NCI-H2196 (cell line): ENCODE measurements at regions not wholly inside any gene's neighbourhood (a gene's known extent, or its start where the extent isn't known, plus 50 kb on each side); places are given as distances from the start of the nearest gene placed in this dataset.

Experiments used
- DNase-seq: peaks from one replicate; lab custom pipeline; 2025; ENCODE audit not compliant: unreplicated experiment; lab: John Stamatoyannopoulos, UW

DNA sequence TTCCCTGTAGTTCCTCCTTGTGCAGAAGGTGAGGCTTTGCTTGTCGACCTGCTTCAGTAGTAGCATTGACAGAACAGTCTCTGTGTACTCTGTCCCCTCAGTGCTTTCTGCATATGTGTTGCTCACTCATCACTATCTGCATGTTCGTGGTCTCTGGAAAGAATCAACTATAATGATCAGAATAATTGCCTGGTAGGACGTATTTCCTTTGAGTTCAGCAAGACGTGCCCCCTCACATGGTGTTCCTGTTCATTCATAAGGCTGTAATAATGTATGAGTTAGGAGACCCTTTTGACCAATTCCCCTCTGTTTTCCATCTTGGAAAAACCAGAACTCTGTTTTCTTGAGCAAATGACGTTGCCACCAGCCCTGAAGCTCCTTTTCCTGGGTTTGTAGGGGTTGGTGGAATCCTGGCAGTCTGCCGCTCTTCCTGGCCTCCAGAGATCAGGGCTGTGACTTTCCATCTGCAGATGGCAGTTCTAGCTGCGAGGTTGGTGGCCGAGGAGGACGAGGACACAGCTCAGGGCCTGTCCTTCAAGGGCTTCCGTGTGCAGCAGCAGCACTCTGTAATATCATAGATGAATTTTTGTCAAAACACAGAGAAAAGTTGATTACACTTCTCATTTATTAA lies 61.9 kb downstream of the EXOSC2 start:
- DNase-seq = no peak

- no peak for DNase-seq
Observed at GRCh38 chr9:130756037-130756436, 62.5 kb downstream of the EXOSC2 start.

DNA sequence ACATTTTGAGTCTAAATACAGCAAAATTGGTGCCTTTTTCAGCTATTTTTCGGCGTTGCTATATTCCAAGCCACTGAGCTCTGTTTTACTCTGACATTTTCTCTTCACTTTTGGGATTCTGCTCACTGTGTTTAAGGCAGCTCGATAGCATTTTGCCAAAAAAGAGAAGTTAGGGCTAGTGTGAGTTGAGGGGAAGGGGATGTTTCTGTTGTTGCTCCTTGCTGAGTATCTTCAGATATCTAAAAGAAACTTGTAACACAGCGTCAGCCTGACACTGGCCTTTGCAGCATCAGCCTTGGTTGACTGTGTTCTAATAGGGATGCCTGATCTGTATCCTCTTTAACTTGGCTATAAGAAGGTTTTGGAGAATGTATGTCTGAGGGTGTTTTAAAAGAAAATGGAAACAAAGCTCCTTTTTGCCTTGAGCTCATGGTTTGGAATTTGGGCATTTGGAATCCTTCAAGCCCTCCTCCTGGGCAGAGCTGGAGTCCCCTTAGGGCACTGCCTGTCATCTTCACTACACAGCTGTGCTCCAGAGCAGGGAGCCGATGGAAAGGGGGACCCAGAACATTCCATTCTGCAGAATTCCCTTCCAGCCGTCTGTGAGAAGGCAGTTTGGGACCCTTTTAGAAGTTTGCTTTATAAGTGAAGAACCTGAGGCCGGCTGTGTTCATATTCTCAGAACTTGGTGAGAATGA lies 63.0 kb downstream of the EXOSC2 start:
- DNase-seq = no peak

- no peak for DNase-seq
Observed at GRCh38 chr9:130759738-130760137, 66.2 kb downstream of the EXOSC2 start.

- no peak for DNase-seq
Observed at GRCh38 chr9:130763331-130764171, 70.0 kb downstream of the EXOSC2 start.

- DNase-seq = no peak
Observed at GRCh38 chr9:130765137-130766020, 69.7 kb upstream of the ABL1 start.

DNA sequence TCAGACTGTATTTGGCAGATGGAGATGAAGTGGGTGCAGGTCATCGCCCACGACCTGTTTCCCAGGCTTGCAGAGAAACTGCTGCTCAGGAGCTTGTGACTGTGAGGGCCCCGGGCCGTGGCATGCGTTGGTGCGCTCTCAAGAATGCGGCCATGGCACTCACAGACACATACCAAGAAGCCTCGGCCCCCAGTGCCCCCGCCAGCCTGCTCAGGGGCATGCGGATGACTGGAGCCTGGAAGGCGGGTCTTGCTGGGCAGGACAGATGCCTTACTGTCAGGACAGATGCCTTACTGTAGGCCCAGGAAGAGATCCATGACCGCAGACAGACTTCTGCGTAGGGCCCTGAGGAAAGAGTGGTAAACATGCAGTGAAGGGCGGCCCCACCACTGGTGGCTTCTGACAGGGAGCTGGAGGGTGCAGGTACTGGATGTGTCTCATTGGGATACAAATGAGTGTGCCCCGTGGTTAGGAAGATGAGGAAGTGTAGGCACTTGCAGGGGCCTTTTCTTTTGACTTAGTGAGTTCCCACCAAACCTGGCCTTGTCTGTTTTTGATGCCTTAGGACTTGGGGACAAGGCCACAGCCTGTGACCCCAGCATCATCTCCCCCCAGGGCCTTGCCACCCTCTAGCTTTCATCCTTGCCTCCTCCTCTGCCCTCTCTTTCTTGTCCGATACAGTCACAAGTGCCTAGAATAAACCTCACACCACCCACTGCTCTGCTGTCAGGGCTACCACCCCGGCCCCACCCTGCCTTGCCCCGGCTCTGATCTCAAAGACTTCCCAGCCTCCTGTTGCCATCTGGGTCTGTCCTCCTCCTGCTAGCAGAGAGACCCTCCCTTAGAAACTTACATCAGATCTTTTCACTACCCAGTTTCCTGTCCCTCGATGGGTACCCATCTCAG lies 68.8 kb upstream of the ABL1 start:
- no peak for DNase-seq

- DNase-seq = no peak
Observed at GRCh38 chr9:130766927-130767307, 68.1 kb upstream of the ABL1 start.

DNA sequence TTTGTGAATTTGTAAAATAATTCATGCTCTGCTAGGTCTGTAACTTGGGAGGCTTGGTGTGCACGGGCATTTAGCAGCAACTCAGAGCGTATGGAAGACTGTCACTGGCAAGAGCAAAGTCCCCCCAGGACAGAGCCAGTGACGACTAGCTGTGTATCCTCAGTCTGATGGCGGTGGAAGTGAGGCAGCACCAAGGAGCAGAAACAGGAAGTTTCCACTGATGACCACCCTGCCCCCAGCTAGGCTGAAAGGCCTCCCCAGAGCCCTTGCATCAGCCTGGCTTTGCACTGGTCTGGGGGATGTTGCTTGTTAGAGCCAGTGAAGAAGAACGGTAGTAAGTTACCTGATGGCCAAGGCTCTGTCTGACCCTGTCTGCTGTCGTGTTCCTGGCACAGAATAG lies 66.8 kb upstream of the ABL1 start:
- no peak for DNase-seq

GRCh38 chr9:130768891-130769403 lies 66.1 kb upstream of the ABL1 start:
- DNase-seq = no peak

- no peak for DNase-seq
Observed at GRCh38 chr9:130770093-130770492, 65.0 kb upstream of the ABL1 start.

DNA sequence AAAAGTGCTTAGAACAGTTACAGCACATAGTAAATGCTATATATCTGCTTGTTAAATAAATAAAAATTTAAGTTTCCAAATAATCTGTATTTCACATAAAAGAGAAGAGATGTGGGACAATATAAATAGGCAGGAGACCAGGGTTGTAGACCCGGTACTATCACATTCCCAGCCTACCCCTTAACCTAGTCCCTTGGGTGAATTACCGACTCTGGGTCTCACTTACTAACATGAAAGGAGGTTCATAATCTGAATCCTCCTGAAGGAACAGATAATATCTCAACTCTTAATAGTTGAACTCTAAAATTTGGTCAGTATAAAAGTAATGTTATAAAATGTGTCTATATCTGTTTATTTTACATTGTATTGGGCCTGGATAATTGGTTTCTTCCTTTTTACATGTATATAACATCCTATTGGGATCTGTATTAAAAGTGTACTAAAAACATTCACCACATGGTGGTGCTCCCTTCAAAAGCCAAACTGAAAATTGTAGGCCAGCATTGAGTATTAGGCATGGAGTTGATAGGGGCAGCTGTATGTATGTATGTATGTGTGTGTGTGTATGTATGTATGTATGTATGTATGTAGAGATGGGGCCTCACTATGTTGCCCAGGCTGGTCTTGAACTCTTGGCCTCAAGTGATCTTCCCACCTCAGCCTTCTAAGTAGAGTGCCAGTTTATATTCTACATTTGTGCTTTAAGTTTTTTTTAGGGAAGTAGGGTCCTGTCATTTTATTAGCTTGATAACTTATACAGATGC lies 64.2 kb upstream of the ABL1 start:
- DNase-seq = peak; percentile 46

DNA sequence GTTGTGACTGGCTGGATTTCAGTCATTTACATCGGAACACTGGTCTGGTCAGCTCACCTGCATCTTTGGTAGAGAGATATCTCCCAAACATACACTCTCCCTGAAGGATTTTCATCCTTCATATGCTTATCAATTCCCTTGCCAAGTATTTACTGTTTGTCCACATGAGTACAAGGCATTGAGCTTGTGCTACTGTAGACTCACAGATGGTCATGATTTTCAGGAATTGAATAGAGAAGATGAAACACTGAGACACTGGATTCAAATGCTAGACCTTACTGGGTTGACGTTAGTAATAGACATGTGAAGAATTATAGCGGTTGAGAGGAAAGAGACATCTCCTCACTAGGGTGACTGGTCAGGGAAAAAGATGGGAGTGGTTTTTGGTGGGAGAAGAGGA lies 62.9 kb upstream of the ABL1 start:
- DNase-seq = no peak

- no peak for DNase-seq
Observed at GRCh38 chr9:130774183-130774582, 60.9 kb upstream of the ABL1 start.

GRCh38 chr9:130775336-130775991 lies 59.6 kb upstream of the ABL1 start:
- no peak for DNase-seq

DNA sequence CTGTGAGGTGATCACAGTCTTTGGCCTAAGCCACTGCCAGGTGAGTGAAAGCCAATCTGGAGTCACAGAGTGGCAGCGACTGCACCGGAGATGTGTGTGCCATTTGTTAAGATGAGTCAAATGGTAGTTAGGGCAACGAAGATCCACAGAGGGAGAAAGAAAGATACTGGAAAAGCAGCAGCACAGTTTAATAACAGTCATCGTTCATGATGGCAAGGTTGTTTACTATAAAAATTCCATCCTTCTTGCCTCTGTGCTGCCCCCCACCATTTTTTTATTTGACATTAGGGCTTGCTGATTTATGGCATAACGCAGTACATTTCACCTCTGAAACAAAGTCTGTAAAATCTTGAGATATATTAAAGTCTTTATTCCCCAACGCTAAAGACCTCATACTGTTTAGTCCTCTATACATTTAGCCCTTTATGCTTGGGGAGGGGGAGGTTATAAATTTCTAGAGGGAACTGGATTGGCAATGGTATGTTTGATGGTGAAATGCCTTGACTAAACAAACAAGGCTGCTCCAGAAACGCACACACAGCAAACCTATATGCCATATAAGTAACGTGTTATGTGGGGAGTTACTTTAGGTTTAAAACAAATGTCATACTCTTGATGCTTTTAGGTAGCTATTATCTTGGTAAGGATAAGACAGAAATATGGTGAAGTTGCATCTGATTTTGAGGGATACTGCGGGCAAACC lies 55.8 kb upstream of the ABL1 start:
- DNase-seq = no peak

DNA sequence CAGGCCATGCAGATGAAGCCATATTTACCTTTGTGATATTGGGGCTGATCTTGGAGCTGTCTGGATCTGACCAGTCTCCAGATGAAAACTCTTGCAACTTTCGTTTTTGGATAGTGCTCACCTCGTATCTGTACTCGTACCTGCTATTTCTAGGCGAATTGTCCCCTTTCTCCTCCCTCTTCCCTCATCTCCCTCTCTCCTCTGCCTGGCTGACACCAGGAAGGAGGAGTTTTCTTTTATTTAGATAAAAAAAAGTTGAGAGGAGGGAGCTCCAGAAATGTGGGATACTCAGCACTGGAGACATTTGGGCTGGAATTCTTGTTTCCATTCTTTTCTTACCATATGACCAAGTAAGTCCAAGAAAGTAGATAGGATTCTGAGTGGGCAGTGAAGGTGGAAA lies 54.6 kb upstream of the ABL1 start:
- no peak for DNase-seq
